Esophagus squamous epithelium (tissue), 4 donors: ENCODE measurements at regions not wholly inside any gene's neighbourhood (a gene's known extent, or its start where the extent isn't known, plus 50 kb on each side); places are given as distances from the start of the nearest gene placed in this dataset.
A peak's percentile ranks its signal among the peaks of the same experiment; 100 is the strongest.

ENCODE experiments used
- CTCF ChIP-seq, 6 experiments: fragments of 450-650 bp in 4 of 6; fragments of 200-600 bp in 2 of 6; sonication (generic) in 2 of 6; IDR thresholded peaks; one replicate each; pipeline ENCODE4 v1.5.1; 2016 to 2019; ENCODE audit warnings: antibody characterized with exemption in 6 of 6, mild to moderate bottlenecking in 4 of 6, moderate library complexity in 4 of 6
- POLR2A ChIP-seq, 4 donors: fragments of 450-650 bp; IDR thresholded peaks; one replicate each; pipeline ENCODE4 v1.6.1; 2017; ENCODE audit warnings: antibody characterized with exemption in 4 of 4, mild to moderate bottlenecking in 4 of 4, moderate library complexity in 3 of 4

- TF ChIP-seq CTCF (IDR thresholded peaks at IDR 0.05) (peak in 1 of 6 experiments; percentile 15), POLR2A (IDR thresholded peaks at IDR 0.05) (no peak)
Measured at GRCh38 chr12:13666806-13667205, 314.6 kb downstream of the GRIN2B start.
